GM23248 (cell line): ENCODE measurements at regions not wholly inside any gene's neighbourhood (a gene's known extent, or its start where the extent isn't known, plus 50 kb on each side); places are given as distances from the start of the nearest gene placed in this dataset.

Experiments used
- EZH2 ChIP-seq: fragments of 200-600 bp; sonication (generic); IDR thresholded peaks from 2 replicates; pipeline ENCODE4 v1.6.1; 2018; ENCODE audit warnings: antibody characterized with exemption, mild to moderate bottlenecking; ENCODE audit not compliant: insufficient read depth, poor library complexity, severe bottlenecking
- EZH2phosphoT487 ChIP-seq: fragments of 200-600 bp; sonication (generic); IDR thresholded peaks from 2 replicates; pipeline ENCODE4 v1.6.1; 2018; ENCODE audit warnings: antibody characterized with exemption, moderate library complexity, mild to moderate bottlenecking, low read depth; ENCODE audit not compliant: insufficient read depth

GRCh38 chr9:25461416-25461815, 216.8 kb downstream of the TUSC1 start:
- no peak for TF ChIP-seq EZH2
- TF ChIP-seq EZH2phosphoT487, result no peak
